Neural progenitor cell (in vitro differentiated cells): ENCODE measurements at regions not wholly inside any gene's neighbourhood (a gene's known extent, or its start where the extent isn't known, plus 50 kb on each side); places are given as distances from the start of the nearest gene placed in this dataset.

ENCODE experiments used
- EZH2phosphoT487 ChIP-seq: fragments of 200-600 bp; sonication (generic); IDR thresholded peaks from 2 replicates; pipeline ENCODE4 v1.6.1; 2017; ENCODE audit warnings: antibody characterized with exemption
- TF ChIP-seq, protein P1 (sequence below): fragments of 200-600 bp; sonication (generic); IDR thresholded peaks from 2 replicates; pipeline ENCODE4 v1.5.1; 2017; ENCODE audit warnings: antibody characterized with exemption, mild to moderate bottlenecking

DNA sequence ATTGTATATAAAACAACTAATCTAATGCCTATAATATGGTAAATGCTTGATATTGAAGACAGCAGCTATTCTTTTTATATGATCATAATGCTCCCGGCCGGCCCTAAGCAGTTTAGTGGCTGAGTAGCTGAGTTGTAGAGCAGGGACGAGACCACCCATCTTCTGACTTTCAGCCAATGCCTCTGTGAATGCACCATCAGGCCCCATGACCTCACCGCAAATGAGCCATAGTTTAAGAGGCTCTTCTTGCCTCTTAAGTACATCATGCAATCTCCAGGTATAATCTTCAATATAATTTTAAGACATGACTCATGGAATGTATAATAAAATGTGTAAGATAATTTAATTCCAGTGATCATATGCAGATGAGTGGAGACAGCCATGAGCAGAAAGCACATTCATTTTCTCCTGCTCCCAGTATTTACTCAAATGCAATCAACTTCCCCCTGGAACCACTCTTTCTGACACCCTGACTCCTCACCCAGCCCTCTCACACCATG is 78.9 kb upstream of the SNX9 start:
- no peak for TF ChIP-seq EZH2phosphoT487
- TF ChIP-seq, protein P1, sequence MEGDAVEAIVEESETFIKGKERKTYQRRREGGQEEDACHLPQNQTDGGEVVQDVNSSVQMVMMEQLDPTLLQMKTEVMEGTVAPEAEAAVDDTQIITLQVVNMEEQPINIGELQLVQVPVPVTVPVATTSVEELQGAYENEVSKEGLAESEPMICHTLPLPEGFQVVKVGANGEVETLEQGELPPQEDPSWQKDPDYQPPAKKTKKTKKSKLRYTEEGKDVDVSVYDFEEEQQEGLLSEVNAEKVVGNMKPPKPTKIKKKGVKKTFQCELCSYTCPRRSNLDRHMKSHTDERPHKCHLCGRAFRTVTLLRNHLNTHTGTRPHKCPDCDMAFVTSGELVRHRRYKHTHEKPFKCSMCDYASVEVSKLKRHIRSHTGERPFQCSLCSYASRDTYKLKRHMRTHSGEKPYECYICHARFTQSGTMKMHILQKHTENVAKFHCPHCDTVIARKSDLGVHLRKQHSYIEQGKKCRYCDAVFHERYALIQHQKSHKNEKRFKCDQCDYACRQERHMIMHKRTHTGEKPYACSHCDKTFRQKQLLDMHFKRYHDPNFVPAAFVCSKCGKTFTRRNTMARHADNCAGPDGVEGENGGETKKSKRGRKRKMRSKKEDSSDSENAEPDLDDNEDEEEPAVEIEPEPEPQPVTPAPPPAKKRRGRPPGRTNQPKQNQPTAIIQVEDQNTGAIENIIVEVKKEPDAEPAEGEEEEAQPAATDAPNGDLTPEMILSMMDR = no peak
